RWPE1 (cell line): ENCODE measurements at regions not wholly inside any gene's neighbourhood (a gene's known extent, or its start where the extent isn't known, plus 50 kb on each side); places are given as distances from the start of the nearest gene placed in this dataset.
A peak's percentile ranks its signal among the peaks of the same experiment; 100 is the strongest.

Experiments used
- CTCF ChIA-PET: fragments of 350-600 bp; sonication (Branson Sonifier 250); formaldehyde crosslinking; extraction: SDS; loops from one replicate; lab custom pipeline; 2021; lab: Yijun Ruan, JAX
- POLR2A ChIA-PET: fragments of 400-600 bp; formaldehyde crosslinking; extraction: SDS; loops from one replicate; lab custom pipeline; 2020; ENCODE audit warnings: antibody characterized with exemption; ENCODE audit not compliant: low non-redundant PET; lab: Yijun Ruan, JAX
- DNase-seq: peaks from one replicate; pipeline ENCODE4 v3.0.0; 2012; ENCODE audit warnings: low spot score
- H3K27ac ChIP-seq: fragments of 450-650 bp; 2 replicates; pipeline ENCODE4 v1.5.1; 2017
- TF ChIP-seq, protein P1 (sequence below): fragments of 450-650 bp; conservative IDR thresholded peaks from 2 replicates; pipeline ENCODE4 v1.5.1; 2017; ENCODE audit warnings: low read depth, mild to moderate bottlenecking

- no peak overlapping the region for H3K27ac ChIP-seq
- CTCF ChIA-PET = no interaction called here
- TF ChIP-seq, protein P1, sequence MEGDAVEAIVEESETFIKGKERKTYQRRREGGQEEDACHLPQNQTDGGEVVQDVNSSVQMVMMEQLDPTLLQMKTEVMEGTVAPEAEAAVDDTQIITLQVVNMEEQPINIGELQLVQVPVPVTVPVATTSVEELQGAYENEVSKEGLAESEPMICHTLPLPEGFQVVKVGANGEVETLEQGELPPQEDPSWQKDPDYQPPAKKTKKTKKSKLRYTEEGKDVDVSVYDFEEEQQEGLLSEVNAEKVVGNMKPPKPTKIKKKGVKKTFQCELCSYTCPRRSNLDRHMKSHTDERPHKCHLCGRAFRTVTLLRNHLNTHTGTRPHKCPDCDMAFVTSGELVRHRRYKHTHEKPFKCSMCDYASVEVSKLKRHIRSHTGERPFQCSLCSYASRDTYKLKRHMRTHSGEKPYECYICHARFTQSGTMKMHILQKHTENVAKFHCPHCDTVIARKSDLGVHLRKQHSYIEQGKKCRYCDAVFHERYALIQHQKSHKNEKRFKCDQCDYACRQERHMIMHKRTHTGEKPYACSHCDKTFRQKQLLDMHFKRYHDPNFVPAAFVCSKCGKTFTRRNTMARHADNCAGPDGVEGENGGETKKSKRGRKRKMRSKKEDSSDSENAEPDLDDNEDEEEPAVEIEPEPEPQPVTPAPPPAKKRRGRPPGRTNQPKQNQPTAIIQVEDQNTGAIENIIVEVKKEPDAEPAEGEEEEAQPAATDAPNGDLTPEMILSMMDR = no peak
- no peak for DNase-seq
- POLR2A ChIA-PET = no interaction called here
These were observed 143.7 kb upstream of the ATXN1 start for GRCh38 chr6:16904957-16905356.

DNA sequence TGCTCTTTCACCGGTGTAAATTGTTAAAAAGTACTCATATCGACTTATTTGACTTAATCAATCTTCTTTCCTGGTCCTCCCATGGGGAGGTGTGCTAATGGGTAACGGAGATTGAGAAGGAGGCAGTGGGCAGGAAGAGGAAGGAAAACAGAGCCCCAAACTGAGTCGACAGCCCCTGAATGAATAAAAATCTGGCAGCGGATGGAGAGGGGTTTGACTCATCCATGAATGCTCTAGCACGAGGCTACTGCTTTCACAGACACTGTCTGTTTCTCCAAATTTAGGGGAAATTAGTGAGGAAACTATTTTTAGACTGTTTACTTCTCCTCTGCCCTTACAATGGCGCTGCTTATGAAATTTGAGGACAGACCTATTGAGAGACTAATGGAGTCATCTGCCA, 142.2 kb upstream of the ATXN1 start:
- ChIA-PET CTCF (no interaction called here), POLR2A (no interaction called here)
- DNase-seq = no peak
- H3K27ac ChIP-seq = no peak overlapping the region
- TF ChIP-seq, protein P1 = no peak

GRCh38 chr6:16902502-16902901, 141.2 kb upstream of the ATXN1 start:
- H3K27ac ChIP-seq = no peak overlapping the region
- CTCF ChIA-PET = no interaction called here
- POLR2A ChIA-PET = no interaction called here
- no peak for DNase-seq
- TF ChIP-seq, protein P1 = no peak

DNA sequence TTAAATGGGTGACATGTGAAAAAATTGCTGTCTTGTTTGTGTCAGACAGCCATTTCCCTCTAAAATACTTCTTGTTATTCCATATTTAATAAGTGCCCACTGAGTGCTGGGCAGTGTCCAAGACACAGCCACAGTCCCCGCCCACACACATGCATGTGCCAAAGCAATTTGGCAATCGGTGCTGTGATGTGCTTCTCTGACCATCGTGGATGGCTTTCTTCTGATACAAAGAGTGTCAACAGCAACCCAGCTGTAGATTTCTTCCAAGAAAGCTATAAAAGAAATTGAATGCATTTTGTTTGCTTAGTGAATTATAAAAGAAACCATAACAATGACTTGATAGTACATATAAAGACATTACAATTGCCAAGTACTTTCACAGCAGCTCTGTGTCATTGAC, 140.5 kb upstream of the ATXN1 start:
- no peak overlapping the region for H3K27ac ChIP-seq
- CTCF ChIA-PET = interaction anchor here (1.1 kb wide), 1 partner anchor 24 kb away, joined by 4 read pairs; no protein-coding TSS in a partner anchor
- POLR2A ChIA-PET = no interaction called here
- peak; percentile 8 for DNase-seq
- TF ChIP-seq, protein P1 = no peak

- ChIA-PET POLR2A (no interaction called here), CTCF (interaction anchor here (1.1 kb wide), 1 partner anchor 24 kb away, joined by 4 read pairs; no protein-coding TSS in a partner anchor)
- H3K27ac ChIP-seq = no peak overlapping the region
- TF ChIP-seq, protein P1 = no peak
- no peak for DNase-seq
These were observed 140.0 kb upstream of the ATXN1 start for GRCh38 chr6:16901306-16901705.

DNA sequence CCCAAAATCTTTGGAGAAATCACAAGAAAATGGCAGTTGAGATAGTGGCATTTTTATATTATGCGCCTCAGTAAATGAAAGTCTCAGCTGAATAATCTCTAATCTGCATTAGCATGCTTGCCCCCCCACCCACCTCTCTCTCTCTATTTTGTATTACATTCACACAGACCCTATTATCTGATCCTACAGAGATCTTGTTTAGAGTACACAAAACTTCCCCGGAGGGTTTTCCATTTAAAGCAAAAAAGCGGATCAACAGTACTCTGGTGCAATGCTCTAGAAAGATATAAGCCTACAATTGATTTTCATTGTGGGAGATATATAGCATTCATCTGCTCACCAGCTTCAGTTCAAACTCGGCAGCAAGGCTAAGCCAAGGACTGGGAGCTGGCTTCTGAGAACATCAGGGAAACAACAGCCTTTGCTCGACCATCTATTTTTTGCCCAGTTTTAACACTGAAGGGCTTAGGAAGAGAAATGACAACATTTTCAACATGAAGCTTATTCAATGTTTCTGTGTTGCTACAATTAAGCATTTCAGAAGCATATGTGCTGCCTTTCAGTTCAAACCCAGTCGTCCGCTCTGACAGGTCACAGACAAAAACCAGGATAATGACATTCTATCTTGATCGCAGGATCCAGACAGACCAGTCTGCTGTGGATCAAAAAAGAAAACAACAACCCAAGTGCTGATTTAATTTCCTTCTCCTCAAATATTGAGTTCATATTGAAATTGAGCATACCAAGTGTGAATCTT, 137.6 kb upstream of the ATXN1 start:
- DNase-seq = no peak
- TF ChIP-seq, protein P1 = no peak
- ChIA-PET CTCF (no interaction called here), POLR2A (no interaction called here)
- H3K27ac ChIP-seq = no peak overlapping the region
